GM20431 (cell line): ENCODE measurements at regions not wholly inside any gene's neighbourhood (a gene's known extent, or its start where the extent isn't known, plus 50 kb on each side); places are given as distances from the start of the nearest gene placed in this dataset.

Experiments
- in situ Hi-C: fragments of 300-500 bp; cut with MseI, MboI; formaldehyde crosslinking; loops from one replicate; pipeline ENCODE4 v1.15.0; 2020; ENCODE audit warnings: low sequenced_read_pairs; ENCODE audit not compliant: unreplicated experiment

- in situ Hi-C loops: no loop called here
Measured at GRCh38 chr16:76210157-76210556, 67.0 kb upstream of the CNTNAP4 start.

- in situ Hi-C loops: no loop called here
Measured at GRCh38 chr16:76213860-76214259, 63.3 kb upstream of the CNTNAP4 start.

- in situ Hi-C loops: no loop called here
Measured at GRCh38 chr16:76214856-76215255, 62.3 kb upstream of the CNTNAP4 start.

- in situ Hi-C loops: no loop called here
Measured at GRCh38 chr16:76222087-76222486, 55.1 kb upstream of the CNTNAP4 start.

- in situ Hi-C loops: no loop called here
Measured at GRCh38 chr16:76222853-76223252, 54.3 kb upstream of the CNTNAP4 start.

GRCh38 chr16:76226011-76226410 is 51.2 kb upstream of the CNTNAP4 start:
- in situ Hi-C loops: no loop called here

GRCh38 chr16:76226481-76226880 is 50.7 kb upstream of the CNTNAP4 start:
- in situ Hi-C loops: no loop called here
